Gastroesophageal sphincter (tissue), 3 donors: ENCODE measurements at regions not wholly inside any gene's neighbourhood (a gene's known extent, or its start where the extent isn't known, plus 50 kb on each side); places are given as distances from the start of the nearest gene placed in this dataset.

ENCODE experiments used
- CTCF ChIP-seq, 4 experiments: fragments of 200-600 bp in 2 of 4; fragments of 450-650 bp in 2 of 4; sonication (generic) in 1 of 4; IDR thresholded peaks; one replicate each; pipeline ENCODE4 v1.5.1; 2017 to 2019; ENCODE audit warnings: antibody characterized with exemption in 4 of 4, mild to moderate bottlenecking in 2 of 4, moderate library complexity in 2 of 4
- POLR2A ChIP-seq, 2 donors: fragments of 450-650 bp; IDR thresholded peaks; one replicate each; pipeline ENCODE4 v1.6.1; 2017; ENCODE audit warnings: antibody characterized with exemption in 2 of 2, mild to moderate bottlenecking in 2 of 2, moderate library complexity in 1 of 2

GRCh38 chr6:111990214-111990613, 63.7 kb upstream of the CCN6 start:
- no peak for TF ChIP-seq CTCF (IDR thresholded peaks at IDR 0.05)
- no peak for TF ChIP-seq POLR2A (IDR thresholded peaks at IDR 0.05)
